ENCODE measurements at regions not wholly inside any gene's neighbourhood (a gene's known extent, or its start where the extent isn't known, plus 50 kb on each side); places are given as distances from the start of the nearest gene placed in this dataset.
"Not testable (repeated sequence)": the region's sequence is repeated elsewhere in the genome, so short reads cannot be mapped to it uniquely, and the experiment has no call there.

- in situ Hi-C loops (cut with MboI; ENCODE audit: low pct_unique_long_range_greater_than_20kb, low sequenced_read_pairs, unreplicated experiment): no loop called here
- no peak for TF ChIP-seq CTCF (IDR thresholded peaks at IDR 0.05; ENCODE audit: extremely low read depth, insufficient read depth, missing control alignments)
- DNase-seq (ENCODE audit: low spot score): no peak
These were observed 436.0 kb upstream of the NR5A2 start for GRCh38 chr1:199591468-199591867.

GRCh38 chr1:199593475-199593874, 434.0 kb upstream of the NR5A2 start:
- in situ Hi-C loops (cut with MboI; ENCODE audit: low pct_unique_long_range_greater_than_20kb, low sequenced_read_pairs, unreplicated experiment): no loop called here
- DNase-seq (ENCODE audit: low spot score): no peak
- no peak for TF ChIP-seq CTCF (IDR thresholded peaks at IDR 0.05; ENCODE audit: extremely low read depth, insufficient read depth, missing control alignments)

- DNase-seq (ENCODE audit: low spot score); in situ Hi-C loops (cut with MboI; ENCODE audit: low pct_unique_long_range_greater_than_20kb, low sequenced_read_pairs, unreplicated experiment): not testable (repeated sequence)
These were observed 431.1 kb upstream of the NR5A2 start for GRCh38 chr1:199596448-199596847.

- no peak for TF ChIP-seq CTCF (IDR thresholded peaks at IDR 0.05; ENCODE audit: extremely low read depth, insufficient read depth, missing control alignments)
- in situ Hi-C loops (cut with MboI; ENCODE audit: low pct_unique_long_range_greater_than_20kb, low sequenced_read_pairs, unreplicated experiment): no loop called here
- no peak for DNase-seq (ENCODE audit: low spot score)
These were observed 430.4 kb upstream of the NR5A2 start for GRCh38 chr1:199597152-199597551.

- in situ Hi-C loops (cut with MboI; ENCODE audit: low pct_unique_long_range_greater_than_20kb, low sequenced_read_pairs, unreplicated experiment): no loop called here
- no peak for TF ChIP-seq CTCF (IDR thresholded peaks at IDR 0.05; ENCODE audit: extremely low read depth, insufficient read depth, missing control alignments)
These were observed 419.1 kb upstream of the NR5A2 start for GRCh38 chr1:199608414-199608813.

GRCh38 chr1:199612976-199613774, 414.3 kb upstream of the NR5A2 start:
- DNase-seq (ENCODE audit: low spot score): no peak
- no peak for TF ChIP-seq CTCF (IDR thresholded peaks at IDR 0.05; ENCODE audit: extremely low read depth, insufficient read depth, missing control alignments)
- in situ Hi-C loops (cut with MboI; ENCODE audit: low pct_unique_long_range_greater_than_20kb, low sequenced_read_pairs, unreplicated experiment): no loop called here

More at GRCh38 chr1:199608414-199608813, 419.1 kb upstream of the NR5A2 start:
- no peak for DNase-seq (ENCODE audit: low spot score)

- no peak for TF ChIP-seq CTCF (IDR thresholded peaks at IDR 0.05; ENCODE audit: extremely low read depth, insufficient read depth, missing control alignments)
- in situ Hi-C loops (cut with MboI; ENCODE audit: low pct_unique_long_range_greater_than_20kb, low sequenced_read_pairs, unreplicated experiment): no loop called here
- no peak for DNase-seq (ENCODE audit: low spot score)
These were observed 410.6 kb upstream of the NR5A2 start for GRCh38 chr1:199616947-199617346.

Measured in GM13977 (cell line).